Mucosa of rectum (tissue), 2 donors: ENCODE measurements at regions not wholly inside any gene's neighbourhood (a gene's known extent, or its start where the extent isn't known, plus 50 kb on each side); places are given as distances from the start of the nearest gene placed in this dataset.

Experiments used
- H3K27ac ChIP-seq, 2 donors: one replicate each; pipeline ENCODE4 v1.7.0; 2013; ENCODE audit warnings: inconsistent platforms in 2 of 2, low read depth in 2 of 2, low read length in 2 of 2
- H3K27me3 ChIP-seq, 2 donors: one replicate each; pipeline ENCODE4 v1.7.0; 2013; ENCODE audit warnings: low read length in 2 of 2; ENCODE audit not compliant: control insufficient read depth in 2 of 2, insufficient read depth in 2 of 2
- H3K36me3 ChIP-seq, 2 donors: one replicate each; pipeline ENCODE4 v1.7.0; 2013; ENCODE audit warnings: low read length in 2 of 2; ENCODE audit not compliant: control insufficient read depth in 2 of 2, insufficient read depth in 2 of 2
- H3K4me1 ChIP-seq, 2 donors: one replicate each; pipeline ENCODE4 v1.7.0; 2013; ENCODE audit warnings: low read length in 2 of 2, mild to moderate bottlenecking in 1 of 2; ENCODE audit not compliant: control insufficient read depth in 2 of 2, insufficient read depth in 2 of 2
- H3K4me3 ChIP-seq, 2 donors: one replicate each; pipeline ENCODE4 v1.7.0; 2013; ENCODE audit warnings: low read length in 2 of 2
- H3K9ac ChIP-seq, 2 donors: one replicate each; pipeline ENCODE4 v1.7.0; 2013; ENCODE audit warnings: low read length in 2 of 2, low read depth in 1 of 2, mild to moderate bottlenecking in 1 of 2
- H3K9me3 ChIP-seq, 2 donors: one replicate each; pipeline ENCODE4 v1.7.0; 2013; ENCODE audit warnings: low read length in 2 of 2; ENCODE audit not compliant: control insufficient read depth in 2 of 2
- donor health status: healthy.
- donor health status: Normal muscosa, but diverticular disease.

DNA sequence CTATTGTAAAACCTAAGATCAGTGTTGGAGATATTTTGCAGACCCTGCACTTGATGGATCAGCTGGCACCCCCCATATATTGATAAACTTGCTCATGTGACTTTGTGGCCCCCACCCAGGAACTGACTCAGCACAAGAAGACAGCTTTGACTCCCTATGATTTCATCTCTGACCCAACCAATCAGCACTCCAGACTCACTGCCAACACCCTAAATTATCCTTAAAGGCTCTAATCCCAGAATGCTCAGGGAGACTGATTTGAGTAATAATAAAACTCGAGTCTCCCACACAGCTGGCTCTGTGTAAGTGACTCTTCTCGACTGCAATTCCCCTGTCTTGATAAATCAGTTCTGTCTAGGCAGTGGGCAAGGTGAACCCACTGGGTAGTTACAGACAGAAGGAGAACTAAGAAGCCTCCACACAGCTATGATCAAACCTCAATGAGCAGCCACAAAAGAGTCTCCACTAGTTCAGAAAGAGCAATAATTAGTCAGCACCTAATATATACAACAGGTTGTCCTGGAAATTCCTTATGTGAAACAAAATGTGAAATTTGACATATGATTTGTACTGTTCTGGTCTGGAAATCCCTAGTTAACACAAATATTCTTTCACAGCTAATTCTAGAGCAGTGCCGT, 52.2 kb downstream of the ACTL7B start:
- H3K27me3 ChIP-seq: peaks cover 0 to 3% of the 10 kb centered on the region in 2 donors
- H3K9me3 ChIP-seq: no peaks in the 10 kb centered on the region
- H3K27ac ChIP-seq: no peak overlapping the region
- H3K4me3 ChIP-seq: no peak overlapping the region
- H3K36me3 ChIP-seq: no peaks in the 10 kb centered on the region
- no peaks in the 10 kb centered on the region for H3K4me1 ChIP-seq
- no peak overlapping the region for H3K9ac ChIP-seq

GRCh38 chr9:108802967-108803366, 52.8 kb downstream of the ACTL7B start:
- H3K9me3 ChIP-seq: no peaks in the 10 kb centered on the region
- H3K4me1 ChIP-seq: no peaks in the 10 kb centered on the region
- no peak overlapping the region for H3K9ac ChIP-seq
- H3K27ac ChIP-seq: no peak overlapping the region
- peaks cover 0 to 3% of the 10 kb centered on the region in 2 donors for H3K27me3 ChIP-seq
- H3K36me3 ChIP-seq: no peaks in the 10 kb centered on the region
- H3K4me3 ChIP-seq: no peak overlapping the region

GRCh38 chr9:108801949-108802348, 53.8 kb downstream of the ACTL7B start:
- no peaks in the 10 kb centered on the region for H3K9me3 ChIP-seq
- H3K27me3 ChIP-seq: peaks cover 0 to 3% of the 10 kb centered on the region in 2 donors
- H3K4me3 ChIP-seq: no peak overlapping the region
- no peaks in the 10 kb centered on the region for H3K4me1 ChIP-seq
- H3K36me3 ChIP-seq: no peaks in the 10 kb centered on the region
- H3K27ac ChIP-seq: no peak overlapping the region
- H3K9ac ChIP-seq: no peak overlapping the region

GRCh38 chr9:108800632-108801099, 55.1 kb downstream of the ACTL7B start:
- H3K4me3 ChIP-seq: no peak overlapping the region
- H3K36me3 ChIP-seq: no peaks in the 10 kb centered on the region
- no peak overlapping the region for H3K27ac ChIP-seq
- H3K9ac ChIP-seq: no peak overlapping the region
- H3K27me3 ChIP-seq: no peaks in the 10 kb centered on the region
- no peaks in the 10 kb centered on the region for H3K9me3 ChIP-seq
- H3K4me1 ChIP-seq: no peaks in the 10 kb centered on the region

DNA sequence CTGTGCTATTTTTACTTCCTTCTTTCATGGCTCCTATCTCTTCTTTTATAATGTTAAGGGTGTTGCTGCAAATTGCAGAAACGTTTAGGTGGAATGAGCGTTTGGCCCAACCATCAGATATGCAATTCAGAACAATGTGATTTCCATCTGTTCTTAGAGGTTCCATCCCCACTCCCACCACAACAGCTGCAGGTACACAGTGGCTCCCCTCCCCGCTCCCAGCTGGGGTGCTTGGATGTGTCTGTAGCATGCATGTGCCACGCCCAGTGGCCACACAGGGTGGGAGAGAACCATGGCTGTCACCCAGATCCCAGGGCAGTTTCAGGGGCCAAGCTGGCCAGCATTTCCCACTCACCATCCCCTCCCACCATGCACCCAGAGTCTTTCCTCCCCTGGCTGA, 62.2 kb downstream of the ACTL7B start:
- Histone ChIP-seq H3K27ac (no peak overlapping the region), H3K9ac (no peak overlapping the region), H3K27me3 (no peaks in the 10 kb centered on the region), H3K36me3 (no peaks in the 10 kb centered on the region), H3K9me3 (no peaks in the 10 kb centered on the region), H3K4me1 (no peaks in the 10 kb centered on the region), H3K4me3 (no peak overlapping the region)

- H3K4me1 ChIP-seq: no peaks in the 10 kb centered on the region
These were observed 66.0 kb downstream of the ACTL7B start for GRCh38 chr9:108789742-108790141.

GRCh38 chr9:108787690-108788048, 68.1 kb downstream of the ACTL7B start:
- Histone ChIP-seq H3K4me1 (no peaks in the 10 kb centered on the region), H3K9me3 (no peaks in the 10 kb centered on the region), H3K27me3 (no peaks in the 10 kb centered on the region), H3K9ac (no peak overlapping the region), H3K36me3 (no peaks in the 10 kb centered on the region), H3K4me3 (no peak overlapping the region), H3K27ac (no peak overlapping the region)

More at GRCh38 chr9:108789742-108790141, 66.0 kb downstream of the ACTL7B start:
- H3K27me3 ChIP-seq: no peaks in the 10 kb centered on the region
- no peak overlapping the region for H3K9ac ChIP-seq
- no peak overlapping the region for H3K4me3 ChIP-seq
- no peak overlapping the region for H3K27ac ChIP-seq
- H3K9me3 ChIP-seq: no peaks in the 10 kb centered on the region
- no peaks in the 10 kb centered on the region for H3K36me3 ChIP-seq

- Histone ChIP-seq H3K9me3 (no peaks in the 10 kb centered on the region), H3K9ac (no peak overlapping the region), H3K27me3 (no peaks in the 10 kb centered on the region), H3K4me3 (no peak overlapping the region), H3K4me1 (no peaks in the 10 kb centered on the region), H3K27ac (no peak overlapping the region), H3K36me3 (no peaks in the 10 kb centered on the region)
These were observed 68.7 kb downstream of the ACTL7B start for GRCh38 chr9:108786901-108787689.

GRCh38 chr9:108786322-108786721, 69.5 kb downstream of the ACTL7B start:
- no peak overlapping the region for H3K27ac ChIP-seq
- H3K9ac ChIP-seq: no peak overlapping the region
- no peak overlapping the region for H3K4me3 ChIP-seq

DNA sequence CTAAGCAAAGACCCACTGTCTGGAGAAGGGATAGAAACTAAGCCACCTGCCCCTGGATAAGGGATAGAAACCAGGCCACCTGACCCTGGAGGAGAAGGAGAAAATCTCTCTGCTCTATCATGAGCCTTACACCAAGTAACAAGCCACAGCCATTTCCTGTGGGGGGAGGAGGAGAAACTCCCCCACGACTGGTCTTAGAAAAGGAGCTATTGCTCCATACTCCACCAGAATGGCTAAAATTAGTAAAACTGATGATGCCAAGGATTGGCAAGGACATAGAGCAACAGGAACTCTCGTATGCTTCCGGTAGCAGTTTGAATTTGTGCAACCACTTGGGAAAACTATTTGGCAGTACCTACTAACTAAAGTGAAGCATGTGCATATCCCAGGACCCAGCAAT, 70.8 kb downstream of the ACTL7B start:
- H3K27ac ChIP-seq: no peak overlapping the region

More at GRCh38 chr9:108786322-108786721, 69.5 kb downstream of the ACTL7B start:
- H3K27me3 ChIP-seq: no peaks in the 10 kb centered on the region
- H3K9me3 ChIP-seq: no peaks in the 10 kb centered on the region
- H3K4me1 ChIP-seq: peaks cover 0 to 1% of the 10 kb centered on the region in 2 donors
- no peaks in the 10 kb centered on the region for H3K36me3 ChIP-seq

More for the DNA sequence above, 70.8 kb downstream of the ACTL7B start:
- Histone ChIP-seq H3K9ac (no peak overlapping the region), H3K27me3 (no peaks in the 10 kb centered on the region), H3K9me3 (no peaks in the 10 kb centered on the region), H3K4me3 (no peak overlapping the region), H3K4me1 (peaks cover 0 to 5% of the 10 kb centered on the region in 2 donors), H3K36me3 (no peaks in the 10 kb centered on the region)
